ENCODE measurements at regions not wholly inside any gene's neighbourhood (a gene's known extent, or its start where the extent isn't known, plus 50 kb on each side); places are given as distances from the start of the nearest gene placed in this dataset.
"Not testable (repeated sequence)": the region's sequence is repeated elsewhere in the genome, so short reads cannot be mapped to it uniquely, and the experiment has no call there.

- ATAC-seq: no peak
- intact Hi-C loops (cut with DNase I): no loop called here
- Histone ChIP-seq H3K4me3 (no peak overlapping the region), H3K4me1 (no peaks in the 10 kb centered on the region), H3K27ac (no peak overlapping the region), H3K27me3 (no peaks in the 10 kb centered on the region), H3K36me3 (replicated peaks in 1 of 2; ENCODE audit: insufficient read depth in 1 of 2, low read depth in 2 of 2) (no peaks in the 10 kb centered on the region), H3K9me3 (no peaks in the 10 kb centered on the region)
- TF ChIP-seq CTCF (IDR thresholded peaks at IDR 0.05) (no peak), POLR2A (IDR thresholded peaks at IDR 0.05) (no peak)
- WGBS, 2 donors: 48 to 57% methylated on average over 1 of the region's 1 CpG
- DNase-seq: no peak
Measured at GRCh38 chr7:16266877-16267276, 154.5 kb downstream of the CRPPA start.

- intact Hi-C loops (cut with DNase I); H3K36me3 ChIP-seq (replicated peaks in 1 of 2; ENCODE audit: insufficient read depth in 1 of 2, low read depth in 2 of 2); ATAC-seq; H3K9me3 ChIP-seq; H3K27me3 ChIP-seq; H3K27ac ChIP-seq; H3K4me1 ChIP-seq; DNase-seq; H3K4me3 ChIP-seq: not testable (repeated sequence)
- 81 to 85% methylated on average over 9 of the region's 9 CpGs for WGBS, 2 donors
Measured at GRCh38 chr7:16266470-16266869, 154.9 kb downstream of the CRPPA start.

- Histone ChIP-seq H3K4me3 (no peak overlapping the region), H3K9me3 (no peaks in the 10 kb centered on the region), H3K27ac (no peak overlapping the region), H3K4me1 (no peaks in the 10 kb centered on the region), H3K36me3 (replicated peaks in 1 of 2; ENCODE audit: insufficient read depth in 1 of 2, low read depth in 2 of 2) (no peaks in the 10 kb centered on the region), H3K27me3 (no peaks in the 10 kb centered on the region)
- intact Hi-C loops (cut with DNase I): no loop called here
- DNase-seq (no peak), ATAC-seq (no peak)
- 92 to 94% methylated on average over 3 of the region's 3 CpGs for WGBS, 2 donors
- no peak for TF ChIP-seq CTCF (IDR thresholded peaks at IDR 0.05)
- TF ChIP-seq POLR2A (IDR thresholded peaks at IDR 0.05): no peak
Measured at GRCh38 chr7:16265863-16266458, 155.4 kb downstream of the CRPPA start.

GRCh38 chr7:16264823-16265804, 156.2 kb downstream of the CRPPA start:
- no peaks in the 10 kb centered on the region for H3K9me3 ChIP-seq
- no peak for ATAC-seq
- WGBS, 2 donors: 77% methylated on average over 7 of the region's 7 CpGs
- TF ChIP-seq POLR2A (IDR thresholded peaks at IDR 0.05): no peak
- TF ChIP-seq CTCF (IDR thresholded peaks at IDR 0.05): no peak
- H3K36me3 ChIP-seq (replicated peaks in 1 of 2; ENCODE audit: insufficient read depth in 1 of 2, low read depth in 2 of 2): no peaks in the 10 kb centered on the region
- H3K27me3 ChIP-seq: no peaks in the 10 kb centered on the region
- no peak overlapping the region for H3K27ac ChIP-seq
- intact Hi-C loops (cut with DNase I): no loop called here
- DNase-seq: no peak
- H3K4me3 ChIP-seq: no peak overlapping the region
- H3K4me1 ChIP-seq: no peaks in the 10 kb centered on the region

- TF ChIP-seq POLR2A (IDR thresholded peaks at IDR 0.05): no peak
- no peak for TF ChIP-seq CTCF (IDR thresholded peaks at IDR 0.05)
- Histone ChIP-seq H3K36me3 (replicated peaks in 1 of 2; ENCODE audit: insufficient read depth in 1 of 2, low read depth in 2 of 2) (no peaks in the 10 kb centered on the region), H3K27me3 (no peaks in the 10 kb centered on the region), H3K4me1 (no peaks in the 10 kb centered on the region), H3K9me3 (no peaks in the 10 kb centered on the region), H3K27ac (no peak overlapping the region), H3K4me3 (no peak overlapping the region)
- no peak for ATAC-seq
- intact Hi-C loops (cut with DNase I): no loop called here
- DNase-seq: no peak
- WGBS, 2 donors: 69 to 74% methylated on average over 4 of the region's 4 CpGs
Measured at GRCh38 chr7:16264036-16264819, 157.1 kb downstream of the CRPPA start.

- ATAC-seq; H3K27ac ChIP-seq; H3K4me1 ChIP-seq; H3K27me3 ChIP-seq; H3K36me3 ChIP-seq (replicated peaks in 1 of 2; ENCODE audit: insufficient read depth in 1 of 2, low read depth in 2 of 2); H3K9me3 ChIP-seq; intact Hi-C loops (cut with DNase I); DNase-seq; H3K4me3 ChIP-seq: not testable (repeated sequence)
- WGBS, 2 donors: 95 to 96% methylated on average over 6 of the region's 6 CpGs
Measured at GRCh38 chr7:16263377-16263776, 158.0 kb downstream of the CRPPA start.
